ENCODE measurements at regions not wholly inside any gene's neighbourhood (a gene's known extent, or its start where the extent isn't known, plus 50 kb on each side); places are given as distances from the start of the nearest gene placed in this dataset.

GRCh38 chr2:121103960-121104359 lies 181.0 kb downstream of the TFCP2L1 start:
- 70% methylated on average over 5 of the region's 5 CpGs; no CpG with 5 or more reads in 1 of the 2 donors for WGBS, 2 donors (ENCODE audit: low coverage in 1 of 2)
- no peak for TF ChIP-seq EP300 (IDR thresholded peaks at IDR 0.05; ENCODE audit: low read depth)
- TF ChIP-seq POLR2A (IDR thresholded peaks at IDR 0.05) = no peak
- TF ChIP-seq CTCF (IDR thresholded peaks at IDR 0.05) = no peak
- no peak for TF ChIP-seq POLR2AphosphoS5 (IDR thresholded peaks at IDR 0.05)
- no peak for DNase-seq
- in situ Hi-C loops (cut with MboI; ENCODE audit: low pct_ligation_motif_present in 1 of 4, low pct_unique_long_range_greater_than_20kb in 1 of 4, low sequenced_read_pairs in 3 of 4) (loop anchor here in 1 of 4 donors (25.0 kb wide), 1 partner anchor 208 kb away; no protein-coding TSS in a partner anchor), intact Hi-C loops (cut with DNase I; ENCODE audit: low total_unique reads) (no loop called here)
- Histone ChIP-seq H3K27me3 (no peaks in the 10 kb centered on the region), H3K27ac (no peak overlapping the region), H3K4me3 (no peak overlapping the region), H3K4me1 (no peaks in the 10 kb centered on the region), H3K9me3 (no peaks in the 10 kb centered on the region), H3K36me3 (no peaks in the 10 kb centered on the region)

- WGBS, 2 donors (ENCODE audit: low coverage in 1 of 2) = 54% methylated on average over 10 of the region's 10 CpGs; no CpG with 5 or more reads in 1 of the 2 donors
- Histone ChIP-seq H3K27ac (no peak overlapping the region), H3K27me3 (no peaks in the 10 kb centered on the region), H3K4me3 (no peak overlapping the region), H3K4me1 (no peaks in the 10 kb centered on the region), H3K9me3 (no peaks in the 10 kb centered on the region), H3K36me3 (no peaks in the 10 kb centered on the region)
- intact Hi-C loops (cut with DNase I; ENCODE audit: low total_unique reads) (no loop called here), in situ Hi-C loops (cut with MboI; ENCODE audit: low pct_ligation_motif_present in 1 of 4, low pct_unique_long_range_greater_than_20kb in 1 of 4, low sequenced_read_pairs in 3 of 4) (loop anchor here in 1 of 4 donors (25.0 kb wide), 1 partner anchor 208 kb away; no protein-coding TSS in a partner anchor)
- DNase-seq = no peak
- no peak for TF ChIP-seq CTCF (IDR thresholded peaks at IDR 0.05)
- TF ChIP-seq EP300 (IDR thresholded peaks at IDR 0.05; ENCODE audit: low read depth) = no peak
- no peak for TF ChIP-seq POLR2AphosphoS5 (IDR thresholded peaks at IDR 0.05)
- no peak for TF ChIP-seq POLR2A (IDR thresholded peaks at IDR 0.05)
Measured at GRCh38 chr2:121104721-121105141, 180.3 kb downstream of the TFCP2L1 start.

- in situ Hi-C loops (cut with MboI; ENCODE audit: low pct_ligation_motif_present in 1 of 4, low pct_unique_long_range_greater_than_20kb in 1 of 4, low sequenced_read_pairs in 3 of 4) (loop anchor here in 1 of 4 donors (25.0 kb wide), 1 partner anchor 201 kb away; no protein-coding TSS in a partner anchor), intact Hi-C loops (cut with DNase I; ENCODE audit: low total_unique reads) (no loop called here)
- no peak overlapping the region for H3K4me3 ChIP-seq
- no peaks in the 10 kb centered on the region for H3K27me3 ChIP-seq
- no peaks in the 10 kb centered on the region for H3K36me3 ChIP-seq
- DNase-seq = no peak
- no peaks in the 10 kb centered on the region for H3K4me1 ChIP-seq
- no peak overlapping the region for H3K27ac ChIP-seq
- H3K9me3 ChIP-seq = no peaks in the 10 kb centered on the region
- TF ChIP-seq POLR2A (IDR thresholded peaks at IDR 0.05) = no peak
- no peak for TF ChIP-seq EP300 (IDR thresholded peaks at IDR 0.05; ENCODE audit: low read depth)
- no peak for TF ChIP-seq CTCF (IDR thresholded peaks at IDR 0.05)
- TF ChIP-seq POLR2AphosphoS5 (IDR thresholded peaks at IDR 0.05) = no peak
Measured at GRCh38 chr2:121110924-121111323, 174.1 kb downstream of the TFCP2L1 start.

GRCh38 chr2:121118951-121119350 lies 166.1 kb downstream of the TFCP2L1 start:
- Histone ChIP-seq H3K27ac (no peak overlapping the region), H3K4me3 (no peak overlapping the region), H3K36me3 (no peaks in the 10 kb centered on the region), H3K27me3 (no peaks in the 10 kb centered on the region), H3K9me3 (no peaks in the 10 kb centered on the region), H3K4me1 (no peaks in the 10 kb centered on the region)
- WGBS, 2 donors (ENCODE audit: low coverage in 1 of 2) = 86% methylated on average over 7 of the region's 7 CpGs; no CpG with 5 or more reads in 1 of the 2 donors
- TF ChIP-seq EP300 (IDR thresholded peaks at IDR 0.05; ENCODE audit: low read depth) = no peak
- no peak for TF ChIP-seq POLR2AphosphoS5 (IDR thresholded peaks at IDR 0.05)
- TF ChIP-seq CTCF (IDR thresholded peaks at IDR 0.05) = no peak
- no peak for TF ChIP-seq POLR2A (IDR thresholded peaks at IDR 0.05)
- no peak for DNase-seq
- in situ Hi-C loops (cut with MboI; ENCODE audit: low pct_ligation_motif_present in 1 of 4, low pct_unique_long_range_greater_than_20kb in 1 of 4, low sequenced_read_pairs in 3 of 4) (loop anchor here in 1 of 4 donors (25.0 kb wide), 1 partner anchor 193 kb away; no protein-coding TSS in a partner anchor), intact Hi-C loops (cut with DNase I; ENCODE audit: low total_unique reads) (no loop called here)
